ENCODE measurements at regions not wholly inside any gene's neighbourhood (a gene's known extent, or its start where the extent isn't known, plus 50 kb on each side); places are given as distances from the start of the nearest gene placed in this dataset.
A peak's percentile ranks its signal among the peaks of the same experiment; 100 is the strongest.

DNA sequence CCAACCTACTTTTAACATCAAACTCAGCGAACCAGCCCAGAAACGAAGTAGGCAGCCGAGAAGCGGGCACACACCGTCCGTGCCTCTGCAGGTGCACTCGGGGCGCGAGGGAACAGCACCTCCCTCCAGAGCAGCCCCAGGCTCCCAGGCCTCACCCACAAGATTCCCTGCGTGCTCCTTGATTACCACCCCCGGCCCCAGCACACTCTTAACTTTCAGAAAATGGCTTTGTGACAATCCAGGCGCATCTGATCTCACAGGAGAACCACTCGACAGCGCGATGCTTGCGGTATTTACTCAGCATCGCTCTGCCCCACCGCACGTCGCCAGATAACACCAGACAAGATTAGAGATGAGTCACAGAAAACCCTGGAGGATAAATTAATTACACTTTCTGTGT lies 134.9 kb upstream of the SPACA7 start:
- 48 to 87% (median 72%) methylated on average over 2 to 14 of the region's 20 CpGs; no CpG with 5 or more reads in 1 of the 10 experiments for WGBS, 10 experiments
- Histone ChIP-seq H3K4me1 (replicated peaks in 1 of 2) (no peaks in the 10 kb centered on the region), H3K4me3 (no peak overlapping the region), H3K27ac (no peak overlapping the region)
- in situ Hi-C loops (cut with MboI; ENCODE audit: low pct_unique_long_range_greater_than_20kb in 2 of 9, low sequenced_read_pairs in 9 of 9, unreplicated experiment in 9 of 9), result no loop called here
- peak in 5 of 8 experiments; percentile 27 to 85 (median 50) for ATAC-seq (replicated peaks in 6 of 8)

DNA sequence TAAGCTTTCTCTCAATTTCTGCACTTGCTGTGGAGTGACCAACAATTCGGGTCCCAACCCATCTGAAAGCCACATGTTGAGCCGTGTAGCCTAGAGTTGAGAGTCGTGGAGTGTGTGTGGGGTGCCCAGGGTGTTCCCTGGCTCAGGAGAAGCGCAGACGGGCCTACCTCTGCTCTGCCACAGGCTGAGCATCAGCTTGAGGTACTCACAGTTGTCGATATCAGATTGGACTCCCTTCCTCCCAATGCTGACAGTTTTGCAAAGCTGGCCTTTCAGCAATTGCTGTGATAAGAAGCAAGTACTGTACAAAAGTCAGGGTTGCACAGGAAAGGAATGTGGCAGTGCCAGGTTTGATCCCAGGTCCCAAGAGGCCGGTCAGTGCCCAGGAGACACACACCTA lies 133.4 kb upstream of the SPACA7 start:
- in situ Hi-C loops (cut with MboI; ENCODE audit: low pct_unique_long_range_greater_than_20kb in 2 of 9, low sequenced_read_pairs in 9 of 9, unreplicated experiment in 9 of 9), result no loop called here
- WGBS, 10 experiments, result 0 to 100% (median 2%) methylated on average over 1 to 5 of the region's 7 CpGs; no CpG with 5 or more reads in 5 of the 10 experiments
- ATAC-seq (replicated peaks in 6 of 8), result no peak
- peaks cover 0 to under 1% of the 10 kb centered on the region in 2 donors for H3K4me1 ChIP-seq (replicated peaks in 1 of 2)
- H3K4me3 ChIP-seq, result no peak overlapping the region
- H3K27ac ChIP-seq, result no peak overlapping the region

DNA sequence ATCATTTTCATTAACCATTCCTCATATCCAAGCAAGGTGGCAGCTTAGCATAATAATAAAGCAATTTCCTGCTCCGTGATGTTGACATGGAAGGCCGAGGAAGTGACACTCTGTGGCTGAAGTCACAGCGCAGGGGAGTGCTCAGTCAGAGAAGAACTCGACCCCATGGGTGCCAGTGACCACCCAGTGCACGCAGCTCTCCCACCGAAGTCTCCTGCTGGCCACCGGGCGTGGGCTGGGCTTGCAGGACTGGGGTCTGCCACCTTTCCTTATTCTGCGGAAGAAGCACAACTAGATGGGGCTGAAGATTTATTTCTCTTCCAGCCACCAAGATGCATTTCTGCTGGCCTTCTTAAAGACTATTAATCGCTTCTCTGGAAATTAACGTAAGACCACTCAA lies 132.1 kb upstream of the SPACA7 start:
- peaks cover 7 to 9% of the 10 kb centered on the region in 2 donors for H3K4me1 ChIP-seq (replicated peaks in 1 of 2)
- in situ Hi-C loops (cut with MboI; ENCODE audit: low pct_unique_long_range_greater_than_20kb in 2 of 9, low sequenced_read_pairs in 9 of 9, unreplicated experiment in 9 of 9), result no loop called here
- H3K4me3 ChIP-seq, result no peak overlapping the region
- no peak for ATAC-seq (replicated peaks in 6 of 8)
- no peak overlapping the region for H3K27ac ChIP-seq
- WGBS, 10 experiments, result 26 to 96% (median 77%) methylated on average over 2 to 9 of the region's 11 CpGs; no CpG with 5 or more reads in 2 of the 10 experiments

DNA sequence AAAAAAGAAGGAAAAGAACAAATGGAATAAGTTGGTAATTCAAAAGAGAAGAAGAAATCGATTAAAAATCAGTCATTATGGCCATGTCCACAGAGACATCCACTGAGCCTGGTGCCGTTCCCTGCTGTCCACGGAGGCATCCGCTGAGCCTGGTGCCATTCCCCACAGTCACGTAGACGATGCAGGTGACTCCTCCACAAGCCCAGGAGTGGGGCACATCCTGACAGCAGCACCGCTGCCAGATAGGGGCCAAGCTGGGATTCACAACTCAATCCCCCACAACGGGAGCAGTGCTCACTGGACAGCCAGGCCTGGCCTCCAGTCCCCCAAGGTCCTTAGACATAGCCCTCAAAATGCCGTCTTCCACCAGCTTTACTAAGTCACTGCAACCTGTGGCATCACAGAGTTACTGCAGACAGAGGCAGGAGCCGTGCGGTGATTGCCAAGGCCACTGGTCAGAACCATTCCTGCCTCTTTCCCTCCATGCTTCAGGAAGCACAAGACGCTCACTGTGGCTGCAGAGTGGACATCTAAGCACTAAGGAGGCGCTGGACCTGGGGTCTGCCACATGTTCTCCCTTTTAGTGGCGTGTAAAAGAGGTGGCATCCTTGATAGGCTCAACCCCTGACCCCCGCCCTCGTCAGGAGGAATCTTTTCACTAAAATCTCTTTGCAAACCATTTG lies 131.5 kb upstream of the SPACA7 start:
- ATAC-seq (replicated peaks in 6 of 8), result no peak
- WGBS, 10 experiments, result 28 to 99% (median 92%) methylated on average over 2 to 11 of the region's 16 CpGs; no CpG with 5 or more reads in 1 of the 10 experiments
- in situ Hi-C loops (cut with MboI; ENCODE audit: low pct_unique_long_range_greater_than_20kb in 2 of 9, low sequenced_read_pairs in 9 of 9, unreplicated experiment in 9 of 9), result no loop called here
- Histone ChIP-seq H3K4me1 (replicated peaks in 1 of 2) (peaks cover 7 to 9% of the 10 kb centered on the region in 2 donors), H3K27ac (no peak overlapping the region), H3K4me3 (no peak overlapping the region)

DNA sequence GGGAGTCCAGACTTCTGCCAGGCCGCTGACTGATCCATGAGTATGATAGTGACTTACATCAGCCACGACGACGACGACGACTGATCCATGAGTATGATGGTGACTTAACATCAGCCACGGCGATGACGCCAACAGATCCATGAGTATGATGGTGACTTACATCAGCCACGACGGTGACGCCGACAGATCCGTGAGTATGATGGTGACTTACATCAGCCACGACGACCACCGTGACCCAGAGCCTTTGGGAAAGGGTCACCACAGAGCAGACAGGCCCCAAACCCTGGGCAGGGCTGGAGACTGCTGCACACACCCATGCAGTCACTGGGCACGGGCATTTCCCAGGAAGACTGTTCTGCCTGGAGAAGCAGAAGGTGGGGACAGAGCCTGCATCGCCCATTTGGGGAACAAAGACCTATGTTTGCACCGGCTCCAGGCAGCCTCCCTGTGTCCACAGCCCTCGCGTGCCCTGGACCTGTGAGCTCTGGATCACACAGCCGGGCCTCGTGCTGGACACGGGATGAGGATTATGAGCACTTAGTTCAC lies 130.9 kb upstream of the SPACA7 start:
- 0 to 100% (median 91%) methylated on average over 2 to 14 of the region's 25 CpGs; no CpG with 5 or more reads in 3 of the 10 experiments for WGBS, 10 experiments
- in situ Hi-C loops (cut with MboI; ENCODE audit: low pct_unique_long_range_greater_than_20kb in 2 of 9, low sequenced_read_pairs in 9 of 9, unreplicated experiment in 9 of 9), result no loop called here
- Histone ChIP-seq H3K27ac (no peak overlapping the region), H3K4me1 (replicated peaks in 1 of 2) (peaks cover 7 to 9% of the 10 kb centered on the region in 2 donors), H3K4me3 (no peak overlapping the region)
- no peak for ATAC-seq (replicated peaks in 6 of 8)

DNA sequence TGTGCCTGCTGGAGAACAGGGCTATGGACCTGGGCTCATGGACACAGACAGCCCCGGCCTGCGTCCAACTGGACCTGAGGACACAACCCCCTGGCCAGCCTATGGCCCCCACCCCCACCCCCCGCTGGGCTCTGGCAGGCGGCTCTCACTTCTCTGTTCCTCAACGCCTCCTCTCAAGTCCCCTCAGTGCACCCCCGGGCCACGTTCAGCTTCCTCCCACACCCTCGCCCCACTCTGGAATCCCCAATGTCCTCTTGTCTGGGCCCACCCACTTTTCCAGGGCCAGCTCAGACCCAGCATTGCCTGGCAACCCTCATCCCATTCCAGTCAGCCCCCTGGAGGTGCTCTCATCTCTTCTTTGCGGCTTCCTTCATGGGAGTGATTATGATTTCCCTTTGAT lies 130.2 kb upstream of the SPACA7 start:
- in situ Hi-C loops (cut with MboI; ENCODE audit: low pct_unique_long_range_greater_than_20kb in 2 of 9, low sequenced_read_pairs in 9 of 9, unreplicated experiment in 9 of 9), result no loop called here
- peaks cover 7 to 9% of the 10 kb centered on the region in 2 donors for H3K4me1 ChIP-seq (replicated peaks in 1 of 2)
- ATAC-seq (replicated peaks in 6 of 8), result no peak
- no peak overlapping the region for H3K4me3 ChIP-seq
- WGBS, 10 experiments, result 0 to 100% (median 40%) methylated on average over 1 to 4 of the region's 9 CpGs; no CpG with 5 or more reads in 5 of the 10 experiments
- H3K27ac ChIP-seq, result no peak overlapping the region

DNA sequence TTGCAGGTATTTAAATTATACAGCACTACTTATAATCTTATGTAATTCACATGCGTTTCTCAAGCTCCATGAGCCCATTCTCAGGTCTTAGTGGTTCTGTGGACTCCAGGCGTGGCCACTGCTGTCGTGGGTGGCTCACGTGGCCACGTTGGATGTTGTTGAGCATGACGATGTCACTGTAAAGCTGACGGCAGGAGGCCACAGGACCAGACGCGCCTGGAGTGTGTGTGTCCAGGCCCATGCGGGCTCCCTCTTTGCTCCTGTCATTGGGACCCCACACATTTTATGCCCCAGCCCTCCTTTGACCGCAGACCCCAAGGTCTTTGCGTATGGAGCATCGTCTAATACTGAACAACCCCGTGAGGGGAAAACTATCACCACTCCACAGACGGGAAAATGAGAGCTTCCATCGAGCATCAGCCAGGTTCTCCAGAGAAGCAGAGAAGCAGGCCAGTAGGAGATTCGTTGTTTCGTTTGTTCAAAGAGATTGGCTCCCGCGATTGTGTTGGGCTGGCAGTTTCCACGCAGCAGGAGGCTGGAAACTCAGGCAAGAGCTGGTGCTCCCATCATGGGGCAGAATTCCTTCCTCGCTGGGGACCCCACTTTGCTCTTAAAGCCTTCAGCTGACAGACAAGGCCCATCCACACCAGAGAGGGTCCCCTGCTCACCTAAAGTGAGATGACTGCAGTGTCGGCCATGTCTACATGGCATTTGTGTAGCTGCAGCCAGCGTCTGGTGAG lies 129.3 kb upstream of the SPACA7 start:
- Histone ChIP-seq H3K27ac (no peak overlapping the region), H3K4me1 (replicated peaks in 1 of 2) (peaks cover 7 to 9% of the 10 kb centered on the region in 2 donors), H3K4me3 (no peak overlapping the region)
- no peak for ATAC-seq (replicated peaks in 6 of 8)
- in situ Hi-C loops (cut with MboI; ENCODE audit: low pct_unique_long_range_greater_than_20kb in 2 of 9, low sequenced_read_pairs in 9 of 9, unreplicated experiment in 9 of 9), result no loop called here
- WGBS, 10 experiments, result 30 to 100% (median 70%) methylated on average over 2 to 10 of the region's 24 CpGs; no CpG with 5 or more reads in 2 of the 10 experiments

DNA sequence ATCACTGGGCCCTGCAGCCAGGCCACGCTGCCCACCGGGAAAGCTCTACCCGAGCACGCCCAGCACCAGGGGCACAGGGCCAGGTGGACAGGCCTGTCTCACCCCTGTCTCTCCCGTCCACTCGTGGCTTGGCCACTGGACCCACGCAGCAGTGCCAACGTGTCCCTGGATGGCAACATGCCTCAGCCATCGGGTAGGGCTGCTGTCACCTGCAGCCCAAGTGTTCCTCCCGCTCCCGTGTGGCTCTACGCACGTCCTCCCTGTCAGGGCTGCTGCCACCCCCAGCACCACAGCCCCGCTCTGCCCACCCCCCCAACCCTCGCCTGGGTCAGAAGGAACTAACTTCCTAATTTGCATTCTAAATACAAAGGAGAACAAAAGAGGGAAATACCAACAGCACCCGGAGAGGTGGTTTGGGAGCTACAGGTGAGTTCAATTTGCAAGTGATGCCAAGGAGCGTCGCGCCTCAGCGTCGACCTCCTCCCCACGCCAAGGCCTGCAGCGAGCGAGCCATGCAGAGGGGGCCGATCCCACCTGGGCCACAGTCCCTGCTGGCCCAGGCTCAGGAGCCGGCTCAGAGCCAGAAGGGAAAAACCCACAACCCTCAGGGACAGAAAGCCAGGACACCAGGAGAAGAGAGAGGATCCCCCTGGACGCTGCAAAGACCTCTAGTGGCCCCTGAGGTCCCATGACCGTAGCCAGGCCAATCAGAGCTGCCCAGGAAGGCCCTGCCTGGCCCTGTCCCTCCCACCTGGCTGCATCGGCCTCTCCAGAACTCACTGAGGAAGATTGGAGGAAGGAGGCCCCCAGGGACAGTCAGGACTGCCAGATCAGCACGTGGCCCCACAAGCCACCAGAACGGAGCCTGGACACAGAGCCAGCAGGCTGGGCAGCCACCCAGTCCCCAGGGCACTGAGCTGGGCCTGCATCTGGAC lies 128.4 kb upstream of the SPACA7 start:
- peaks cover 7 to 9% of the 10 kb centered on the region in 2 donors for H3K4me1 ChIP-seq (replicated peaks in 1 of 2)
- in situ Hi-C loops (cut with MboI; ENCODE audit: low pct_unique_long_range_greater_than_20kb in 2 of 9, low sequenced_read_pairs in 9 of 9, unreplicated experiment in 9 of 9), result no loop called here
- 12 to 100% (median 56%) methylated on average over 1 to 6 of the region's 31 CpGs; no CpG with 5 or more reads in 4 of the 10 experiments for WGBS, 10 experiments
- no peak overlapping the region for H3K4me3 ChIP-seq
- ATAC-seq (replicated peaks in 6 of 8), result peak in 5 of 8 experiments; percentile 14 to 49 (median 32)
- no peak overlapping the region for H3K27ac ChIP-seq

DNA sequence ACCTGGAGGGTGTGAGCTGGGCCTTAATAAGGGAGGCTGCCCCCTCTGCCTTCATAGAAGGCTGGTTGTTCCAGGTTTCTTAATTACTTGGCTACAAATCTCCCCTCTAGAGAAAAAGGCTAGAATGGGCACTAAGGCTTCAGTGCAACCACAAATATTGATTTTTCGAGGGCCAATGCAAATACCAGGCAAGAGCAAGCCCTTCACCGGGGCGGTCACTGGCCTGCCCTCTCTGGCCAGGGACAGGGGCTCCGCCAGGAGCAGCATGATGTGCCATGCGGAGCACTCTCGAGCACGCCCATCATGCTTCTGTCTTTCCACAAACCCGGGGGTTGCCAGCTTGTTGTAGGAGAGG lies 127.8 kb upstream of the SPACA7 start:
- Histone ChIP-seq H3K4me3 (no peak overlapping the region), H3K27ac (no peak overlapping the region), H3K4me1 (replicated peaks in 1 of 2) (peaks cover 7 to 9% of the 10 kb centered on the region in 2 donors)
- in situ Hi-C loops (cut with MboI; ENCODE audit: low pct_unique_long_range_greater_than_20kb in 2 of 9, low sequenced_read_pairs in 9 of 9, unreplicated experiment in 9 of 9), result no loop called here
- 14 to 91% (median 83%) methylated on average over 1 to 8 of the region's 8 CpGs; no CpG with 5 or more reads in 5 of the 10 experiments for WGBS, 10 experiments
- ATAC-seq (replicated peaks in 6 of 8), result peak in 2 of 8 experiments; percentile 15 to 80

DNA sequence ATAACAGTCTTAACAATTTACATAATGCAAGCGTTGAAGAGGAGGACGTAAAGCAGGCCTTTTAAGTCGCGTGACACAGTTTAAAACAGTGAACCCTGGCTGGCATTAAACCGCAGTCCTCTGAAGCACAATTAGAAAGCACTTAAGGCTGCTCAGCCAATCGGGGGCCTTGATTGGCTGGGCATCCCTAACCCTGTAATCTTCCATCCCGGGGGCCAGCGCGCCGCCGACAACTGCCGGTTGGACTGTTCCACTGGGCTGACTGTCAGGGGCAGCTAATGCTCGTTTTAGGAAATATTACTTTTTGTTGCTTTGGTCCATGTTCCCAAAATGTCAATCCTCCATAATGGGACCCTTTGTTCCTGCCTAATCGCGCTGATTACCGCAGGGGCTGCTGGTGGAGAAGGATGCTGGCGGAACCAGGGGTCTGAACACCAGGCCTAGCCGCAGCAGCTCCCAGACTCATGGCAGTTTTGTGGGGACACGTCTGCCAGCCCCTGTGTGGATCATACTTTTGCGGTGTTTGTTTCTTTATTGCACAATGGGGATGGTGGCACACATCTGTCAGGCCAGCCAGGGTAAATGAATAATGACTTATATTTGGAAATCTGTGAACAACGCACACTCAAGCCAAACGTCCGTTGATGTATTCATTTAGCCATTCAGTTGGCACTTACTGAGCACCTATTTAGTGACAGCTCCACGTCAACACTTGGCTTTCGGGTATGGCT lies 127.1 kb upstream of the SPACA7 start:
- peaks cover 7 to 9% of the 10 kb centered on the region in 2 donors for H3K4me1 ChIP-seq (replicated peaks in 1 of 2)
- ATAC-seq (replicated peaks in 6 of 8), result peak in 1 of 8 experiments; percentile 41
- in situ Hi-C loops (cut with MboI; ENCODE audit: low pct_unique_long_range_greater_than_20kb in 2 of 9, low sequenced_read_pairs in 9 of 9, unreplicated experiment in 9 of 9), result no loop called here
- no peak overlapping the region for H3K27ac ChIP-seq
- WGBS, 10 experiments, result 20 to 91% (median 66%) methylated on average over 1 to 18 of the region's 25 CpGs; no CpG with 5 or more reads in 1 of the 10 experiments
- H3K4me3 ChIP-seq, result no peak overlapping the region

DNA sequence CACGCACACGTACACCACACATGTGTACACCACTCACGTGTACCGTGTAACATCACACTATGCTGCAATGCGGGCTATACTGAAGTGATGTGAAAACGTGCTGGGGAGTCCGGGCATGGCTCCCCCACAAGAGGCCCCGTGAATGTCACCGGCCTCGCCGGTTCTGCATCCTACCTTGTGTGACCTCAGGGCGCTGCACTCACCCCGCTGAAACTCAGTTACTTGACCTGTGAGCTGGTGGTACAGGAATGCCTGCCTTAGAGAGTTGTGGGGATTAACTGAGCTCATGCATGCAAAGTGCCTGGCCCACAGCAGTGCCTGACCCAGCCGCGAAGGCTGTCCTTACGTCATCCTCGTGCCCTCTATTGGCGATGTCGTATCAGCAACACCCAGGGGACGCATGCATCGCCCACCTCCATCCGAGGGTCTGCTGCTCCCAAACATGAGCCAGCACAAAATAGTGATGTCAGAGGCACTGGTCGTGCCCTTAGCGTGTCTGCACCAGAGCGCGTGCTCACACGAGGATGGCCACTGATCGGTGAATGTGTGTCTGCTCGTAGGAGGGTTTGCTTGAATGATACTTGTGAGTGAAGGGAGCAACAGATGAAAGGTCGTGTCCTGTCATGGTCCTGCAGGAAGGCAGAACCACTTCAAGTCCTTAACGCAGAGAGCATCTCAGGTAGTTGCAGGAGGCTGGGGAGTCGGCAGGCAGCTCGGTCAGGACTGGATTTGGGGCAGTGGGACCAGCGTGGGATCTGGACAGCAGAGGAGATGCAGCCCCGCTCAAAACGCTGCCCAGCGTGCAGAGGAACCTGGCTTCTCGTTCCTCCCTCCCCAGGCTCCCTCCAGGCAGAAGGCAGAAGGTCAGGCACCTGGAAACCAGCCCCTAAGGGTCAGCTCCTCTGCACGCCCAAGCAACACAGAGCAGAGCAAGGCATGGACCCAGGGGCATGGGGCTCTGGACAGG lies 126.2 kb upstream of the SPACA7 start:
- Histone ChIP-seq H3K27ac (no peak overlapping the region), H3K4me3 (no peak overlapping the region)

More for the DNA sequence above, 126.2 kb upstream of the SPACA7 start:
- 8 to 98% (median 48%) methylated on average over 2 to 10 of the region's 39 CpGs; no CpG with 5 or more reads in 3 of the 10 experiments for WGBS, 10 experiments
- in situ Hi-C loops (cut with MboI; ENCODE audit: low pct_unique_long_range_greater_than_20kb in 2 of 9, low sequenced_read_pairs in 9 of 9, unreplicated experiment in 9 of 9), result no loop called here
- no peak for ATAC-seq (replicated peaks in 6 of 8)
- H3K4me1 ChIP-seq (replicated peaks in 1 of 2), result peaks cover 7 to 9% of the 10 kb centered on the region in 2 donors

Measured in motor neuron (in vitro differentiated cells).